ENCODE measurements at regions not wholly inside any gene's neighbourhood (a gene's known extent, or its start where the extent isn't known, plus 50 kb on each side); places are given as distances from the start of the nearest gene placed in this dataset.
"Not testable (repeated sequence)": the region's sequence is repeated elsewhere in the genome, so short reads cannot be mapped to it uniquely, and the experiment has no call there.

- WGBS, 2 experiments (ENCODE audit: insufficient coverage in 2 of 2), result 87 to 100% methylated on average over 1 to 5 of the region's 5 CpGs
- H3K4me1 ChIP-seq (ENCODE audit: control insufficient read depth, insufficient read depth, low read length, poor library complexity, severe bottlenecking), result peaks cover 6% of the 10 kb centered on the region
Measured at GRCh38 chr2:8121826-8122513, 559.9 kb upstream of the ID2 start.

GRCh38 chr2:8122520-8122919, 559.3 kb upstream of the ID2 start:
- H3K4me3 ChIP-seq (ENCODE audit: extremely low read depth, insufficient read depth, low read length, poor library complexity, severe bottlenecking), result no peak overlapping the region
- H3K36me3 ChIP-seq (ENCODE audit: control insufficient read depth, insufficient read depth, low read length), result no peaks in the 10 kb centered on the region
- no peak overlapping the region for H3K27ac ChIP-seq (ENCODE audit: low read depth, low read length, severe bottlenecking)
- peaks cover 6% of the 10 kb centered on the region for H3K4me1 ChIP-seq (ENCODE audit: control insufficient read depth, insufficient read depth, low read length, poor library complexity, severe bottlenecking)
- no peaks in the 10 kb centered on the region for H3K9me3 ChIP-seq (ENCODE audit: control insufficient read depth, low read length)
- WGBS, 2 experiments (ENCODE audit: insufficient coverage in 2 of 2), result 92 to 96% methylated on average over 3 to 6 of the region's 7 CpGs

More at GRCh38 chr2:8121826-8122513, 559.9 kb upstream of the ID2 start:
- H3K27ac ChIP-seq (ENCODE audit: low read depth, low read length, severe bottlenecking), result no peak overlapping the region
- H3K4me3 ChIP-seq (ENCODE audit: extremely low read depth, insufficient read depth, low read length, poor library complexity, severe bottlenecking), result no peak overlapping the region
- no peaks in the 10 kb centered on the region for H3K9me3 ChIP-seq (ENCODE audit: control insufficient read depth, low read length)
- no peaks in the 10 kb centered on the region for H3K36me3 ChIP-seq (ENCODE audit: control insufficient read depth, insufficient read depth, low read length)

GRCh38 chr2:8123464-8123863, 558.4 kb upstream of the ID2 start:
- 86% methylated on average over 1 of the region's 2 CpGs; no CpG with 5 or more reads in 1 of the 2 experiments for WGBS, 2 experiments (ENCODE audit: insufficient coverage in 2 of 2)
- Histone ChIP-seq H3K4me3 (ENCODE audit: extremely low read depth, insufficient read depth, low read length, poor library complexity, severe bottlenecking) (no peak overlapping the region), H3K4me1 (ENCODE audit: control insufficient read depth, insufficient read depth, low read length, poor library complexity, severe bottlenecking) (peaks cover 6% of the 10 kb centered on the region), H3K9me3 (ENCODE audit: control insufficient read depth, low read length) (no peaks in the 10 kb centered on the region), H3K27ac (ENCODE audit: low read depth, low read length, severe bottlenecking) (no peak overlapping the region), H3K36me3 (ENCODE audit: control insufficient read depth, insufficient read depth, low read length) (no peaks in the 10 kb centered on the region)

- no peaks in the 10 kb centered on the region for H3K4me1 ChIP-seq (ENCODE audit: control insufficient read depth, insufficient read depth, low read length, poor library complexity, severe bottlenecking)
- H3K9me3 ChIP-seq (ENCODE audit: control insufficient read depth, low read length), result no peaks in the 10 kb centered on the region
- WGBS, 2 experiments (ENCODE audit: insufficient coverage in 2 of 2), result 91% methylated on average over 10 of the region's 12 CpGs
- no peaks in the 10 kb centered on the region for H3K36me3 ChIP-seq (ENCODE audit: control insufficient read depth, insufficient read depth, low read length)
- no peak overlapping the region for H3K27ac ChIP-seq (ENCODE audit: low read depth, low read length, severe bottlenecking)
- no peak overlapping the region for H3K4me3 ChIP-seq (ENCODE audit: extremely low read depth, insufficient read depth, low read length, poor library complexity, severe bottlenecking)
Measured at GRCh38 chr2:8125741-8126711, 555.8 kb upstream of the ID2 start.

- no peak overlapping the region for H3K4me3 ChIP-seq (ENCODE audit: extremely low read depth, insufficient read depth, low read length, poor library complexity, severe bottlenecking)
- no peaks in the 10 kb centered on the region for H3K9me3 ChIP-seq (ENCODE audit: control insufficient read depth, low read length)
- no peaks in the 10 kb centered on the region for H3K36me3 ChIP-seq (ENCODE audit: control insufficient read depth, insufficient read depth, low read length)
- 95 to 96% methylated on average over 3 of the region's 3 CpGs for WGBS, 2 experiments (ENCODE audit: insufficient coverage in 2 of 2)
- no peaks in the 10 kb centered on the region for H3K4me1 ChIP-seq (ENCODE audit: control insufficient read depth, insufficient read depth, low read length, poor library complexity, severe bottlenecking)
- no peak overlapping the region for H3K27ac ChIP-seq (ENCODE audit: low read depth, low read length, severe bottlenecking)
Measured at GRCh38 chr2:8126783-8127182, 555.1 kb upstream of the ID2 start.

GRCh38 chr2:8131423-8131822, 550.4 kb upstream of the ID2 start:
- not testable (repeated sequence) for H3K27ac ChIP-seq (ENCODE audit: low read depth, low read length, severe bottlenecking); H3K4me3 ChIP-seq (ENCODE audit: extremely low read depth, insufficient read depth, low read length, poor library complexity, severe bottlenecking); H3K4me1 ChIP-seq (ENCODE audit: control insufficient read depth, insufficient read depth, low read length, poor library complexity, severe bottlenecking); H3K9me3 ChIP-seq (ENCODE audit: control insufficient read depth, low read length); H3K36me3 ChIP-seq (ENCODE audit: control insufficient read depth, insufficient read depth, low read length)
- 100% methylated on average over 1 of the region's 5 CpGs for WGBS, 2 experiments (ENCODE audit: insufficient coverage in 2 of 2)

- no peak overlapping the region for H3K27ac ChIP-seq (ENCODE audit: low read depth, low read length, severe bottlenecking)
- H3K4me1 ChIP-seq (ENCODE audit: control insufficient read depth, insufficient read depth, low read length, poor library complexity, severe bottlenecking), result no peaks in the 10 kb centered on the region
- H3K36me3 ChIP-seq (ENCODE audit: control insufficient read depth, insufficient read depth, low read length), result no peaks in the 10 kb centered on the region
- no peak overlapping the region for H3K4me3 ChIP-seq (ENCODE audit: extremely low read depth, insufficient read depth, low read length, poor library complexity, severe bottlenecking)
- no peaks in the 10 kb centered on the region for H3K9me3 ChIP-seq (ENCODE audit: control insufficient read depth, low read length)
- 87 to 92% methylated on average over 14 of the region's 14 CpGs for WGBS, 2 experiments (ENCODE audit: insufficient coverage in 2 of 2)
Measured at GRCh38 chr2:8132351-8132831, 549.5 kb upstream of the ID2 start.

GRCh38 chr2:8132879-8133278, 549.0 kb upstream of the ID2 start:
- 93% methylated on average over 5 of the region's 9 CpGs; no CpG with 5 or more reads in 1 of the 2 experiments for WGBS, 2 experiments (ENCODE audit: insufficient coverage in 2 of 2)

GRCh38 chr2:8133363-8133762, 548.5 kb upstream of the ID2 start:
- no peaks in the 10 kb centered on the region for H3K36me3 ChIP-seq (ENCODE audit: control insufficient read depth, insufficient read depth, low read length)
- no peaks in the 10 kb centered on the region for H3K9me3 ChIP-seq (ENCODE audit: control insufficient read depth, low read length)
- H3K4me3 ChIP-seq (ENCODE audit: extremely low read depth, insufficient read depth, low read length, poor library complexity, severe bottlenecking), result no peak overlapping the region
- 93 to 96% methylated on average over 5 to 11 of the region's 11 CpGs for WGBS, 2 experiments (ENCODE audit: insufficient coverage in 2 of 2)
- no peaks in the 10 kb centered on the region for H3K4me1 ChIP-seq (ENCODE audit: control insufficient read depth, insufficient read depth, low read length, poor library complexity, severe bottlenecking)
- no peak overlapping the region for H3K27ac ChIP-seq (ENCODE audit: low read depth, low read length, severe bottlenecking)

More at GRCh38 chr2:8132879-8133278, 549.0 kb upstream of the ID2 start:
- Histone ChIP-seq H3K4me3 (ENCODE audit: extremely low read depth, insufficient read depth, low read length, poor library complexity, severe bottlenecking) (no peak overlapping the region), H3K36me3 (ENCODE audit: control insufficient read depth, insufficient read depth, low read length) (no peaks in the 10 kb centered on the region), H3K4me1 (ENCODE audit: control insufficient read depth, insufficient read depth, low read length, poor library complexity, severe bottlenecking) (no peaks in the 10 kb centered on the region), H3K9me3 (ENCODE audit: control insufficient read depth, low read length) (no peaks in the 10 kb centered on the region), H3K27ac (ENCODE audit: low read depth, low read length, severe bottlenecking) (no peak overlapping the region)

- Histone ChIP-seq H3K36me3 (ENCODE audit: control insufficient read depth, insufficient read depth, low read length) (no peaks in the 10 kb centered on the region), H3K4me3 (ENCODE audit: extremely low read depth, insufficient read depth, low read length, poor library complexity, severe bottlenecking) (no peak overlapping the region), H3K9me3 (ENCODE audit: control insufficient read depth, low read length) (no peaks in the 10 kb centered on the region), H3K4me1 (ENCODE audit: control insufficient read depth, insufficient read depth, low read length, poor library complexity, severe bottlenecking) (no peaks in the 10 kb centered on the region), H3K27ac (ENCODE audit: low read depth, low read length, severe bottlenecking) (no peak overlapping the region)
- 89 to 96% methylated on average over 8 to 9 of the region's 11 CpGs for WGBS, 2 experiments (ENCODE audit: insufficient coverage in 2 of 2)
Measured at GRCh38 chr2:8133913-8134472, 547.9 kb upstream of the ID2 start.

All from mesodermal cell (in vitro differentiated cells).